Stimulated activated naive CD8-positive, alpha-beta T cell treated with anti-CD3 and anti-CD28 coated beads, Interleukin-15, Interleukin-2, amounts not matched to agents 100 ng/mL and 50 ng/mL, for 24 hours (primary cell): ENCODE measurements at regions not wholly inside any gene's neighbourhood (a gene's known extent, or its start where the extent isn't known, plus 50 kb on each side); places are given as distances from the start of the nearest gene placed in this dataset.

Source experiments
- H3K27ac Mint-ChIP-seq: one replicate; pipeline ENCODE4 v1.8.0; 2021; ENCODE audit warnings: mild to moderate bottlenecking, mixed read lengths
- H3K27me3 Mint-ChIP-seq: one replicate; pipeline ENCODE4 v1.8.0; 2021; ENCODE audit warnings: mixed read lengths
- H3K36me3 Mint-ChIP-seq: one replicate; pipeline ENCODE4 v1.8.0; 2021; ENCODE audit warnings: low read depth, mixed read lengths
- H3K4me1 Mint-ChIP-seq: one replicate; pipeline ENCODE4 v1.8.0; 2021; ENCODE audit warnings: low read depth, mixed read lengths
- H3K4me3 Mint-ChIP-seq: one replicate; pipeline ENCODE4 v1.8.0; 2021; ENCODE audit warnings: mild to moderate bottlenecking, mixed read lengths
- H3K9me3 Mint-ChIP-seq: one replicate; pipeline ENCODE4 v1.8.0; 2021; ENCODE audit warnings: mixed read lengths

- no peaks in the 10 kb centered on the region for H3K9me3 Mint-ChIP-seq
- peaks cover 3% of the 10 kb centered on the region for H3K27me3 Mint-ChIP-seq
- H3K4me1 Mint-ChIP-seq, result no peaks in the 10 kb centered on the region
- no peaks in the 10 kb centered on the region for H3K36me3 Mint-ChIP-seq
- H3K27ac Mint-ChIP-seq, result no peak overlapping the region
- no peak overlapping the region for H3K4me3 Mint-ChIP-seq
Measured at GRCh38 chr1:200281201-200281835, 128.5 kb downstream of the ZNF281 start.

- no peaks in the 10 kb centered on the region for H3K36me3 Mint-ChIP-seq
- H3K4me3 Mint-ChIP-seq, result no peak overlapping the region
- H3K27ac Mint-ChIP-seq, result no peak overlapping the region
- H3K4me1 Mint-ChIP-seq, result no peaks in the 10 kb centered on the region
- H3K9me3 Mint-ChIP-seq, result no peaks in the 10 kb centered on the region
- peaks cover 3% of the 10 kb centered on the region for H3K27me3 Mint-ChIP-seq
Measured at GRCh38 chr1:200279810-200280411, 129.9 kb downstream of the ZNF281 start.

GRCh38 chr1:200275816-200276453, 133.9 kb downstream of the ZNF281 start:
- Mint-ChIP-seq H3K36me3 (no peaks in the 10 kb centered on the region), H3K4me1 (peaks cover 3% of the 10 kb centered on the region), H3K27me3 (peaks cover 3% of the 10 kb centered on the region), H3K4me3 (no peak overlapping the region), H3K27ac (no peak overlapping the region), H3K9me3 (no peaks in the 10 kb centered on the region)

- no peak overlapping the region for H3K4me3 Mint-ChIP-seq
- H3K9me3 Mint-ChIP-seq, result no peaks in the 10 kb centered on the region
Measured at GRCh38 chr1:200275415-200275814, 134.4 kb downstream of the ZNF281 start.

GRCh38 chr1:200274116-200274515, 135.7 kb downstream of the ZNF281 start:
- H3K27ac Mint-ChIP-seq, result no peak overlapping the region
- H3K27me3 Mint-ChIP-seq, result no peaks in the 10 kb centered on the region
- no peaks in the 10 kb centered on the region for H3K9me3 Mint-ChIP-seq
- H3K4me3 Mint-ChIP-seq, result no peak overlapping the region
- H3K4me1 Mint-ChIP-seq, result peaks cover 8% of the 10 kb centered on the region
- H3K36me3 Mint-ChIP-seq, result no peaks in the 10 kb centered on the region

More at GRCh38 chr1:200275415-200275814, 134.4 kb downstream of the ZNF281 start:
- H3K4me1 Mint-ChIP-seq, result peaks cover 3% of the 10 kb centered on the region
- no peak overlapping the region for H3K27ac Mint-ChIP-seq
- H3K36me3 Mint-ChIP-seq, result no peaks in the 10 kb centered on the region
- peaks cover 3% of the 10 kb centered on the region for H3K27me3 Mint-ChIP-seq

GRCh38 chr1:200272481-200273068, 137.3 kb downstream of the ZNF281 start:
- Mint-ChIP-seq H3K4me3 (no peak overlapping the region), H3K27me3 (no peaks in the 10 kb centered on the region), H3K4me1 (peaks cover 8% of the 10 kb centered on the region), H3K27ac (no peak overlapping the region), H3K9me3 (no peaks in the 10 kb centered on the region), H3K36me3 (no peaks in the 10 kb centered on the region)

GRCh38 chr1:200269256-200269655, 140.6 kb downstream of the ZNF281 start:
- H3K4me1 Mint-ChIP-seq, result peaks cover 8% of the 10 kb centered on the region
- no peak overlapping the region for H3K4me3 Mint-ChIP-seq
- no peak overlapping the region for H3K27ac Mint-ChIP-seq
- no peaks in the 10 kb centered on the region for H3K36me3 Mint-ChIP-seq
- no peaks in the 10 kb centered on the region for H3K9me3 Mint-ChIP-seq
- no peaks in the 10 kb centered on the region for H3K27me3 Mint-ChIP-seq

- H3K4me3 Mint-ChIP-seq, result no peak overlapping the region
- no peaks in the 10 kb centered on the region for H3K36me3 Mint-ChIP-seq
- no peaks in the 10 kb centered on the region for H3K27me3 Mint-ChIP-seq
- no peak overlapping the region for H3K27ac Mint-ChIP-seq
- peaks cover 8% of the 10 kb centered on the region for H3K4me1 Mint-ChIP-seq
- no peaks in the 10 kb centered on the region for H3K9me3 Mint-ChIP-seq
Measured at GRCh38 chr1:200267937-200268336, 141.9 kb downstream of the ZNF281 start.

- Mint-ChIP-seq H3K27ac (no peak overlapping the region), H3K9me3 (no peaks in the 10 kb centered on the region), H3K4me3 (no peak overlapping the region), H3K36me3 (no peaks in the 10 kb centered on the region), H3K27me3 (no peaks in the 10 kb centered on the region), H3K4me1 (peaks cover 12% of the 10 kb centered on the region)
Measured at GRCh38 chr1:200267458-200267857, 142.4 kb downstream of the ZNF281 start.

GRCh38 chr1:200266871-200267270, 143.0 kb downstream of the ZNF281 start:
- H3K4me3 Mint-ChIP-seq, result no peak overlapping the region
- no peaks in the 10 kb centered on the region for H3K9me3 Mint-ChIP-seq
- H3K27ac Mint-ChIP-seq, result no peak overlapping the region
- H3K4me1 Mint-ChIP-seq, result peaks cover 16% of the 10 kb centered on the region
- no peaks in the 10 kb centered on the region for H3K36me3 Mint-ChIP-seq
- no peaks in the 10 kb centered on the region for H3K27me3 Mint-ChIP-seq

- Mint-ChIP-seq H3K4me3 (no peak overlapping the region), H3K9me3 (no peaks in the 10 kb centered on the region), H3K36me3 (no peaks in the 10 kb centered on the region), H3K27ac (no peak overlapping the region), H3K27me3 (no peaks in the 10 kb centered on the region), H3K4me1 (peaks cover 16% of the 10 kb centered on the region)
Measured at GRCh38 chr1:200265881-200266280, 144.0 kb downstream of the ZNF281 start.

GRCh38 chr1:200265104-200265503, 144.7 kb downstream of the ZNF281 start:
- H3K27ac Mint-ChIP-seq, result no peak overlapping the region
- no peaks in the 10 kb centered on the region for H3K9me3 Mint-ChIP-seq
- H3K4me1 Mint-ChIP-seq, result peaks cover 16% of the 10 kb centered on the region
- H3K36me3 Mint-ChIP-seq, result no peaks in the 10 kb centered on the region
- H3K27me3 Mint-ChIP-seq, result no peaks in the 10 kb centered on the region
- H3K4me3 Mint-ChIP-seq, result no peak overlapping the region

- Mint-ChIP-seq H3K36me3 (no peaks in the 10 kb centered on the region), H3K9me3 (no peaks in the 10 kb centered on the region), H3K27ac (no peak overlapping the region), H3K27me3 (no peaks in the 10 kb centered on the region), H3K4me3 (no peak overlapping the region), H3K4me1 (peaks cover 11% of the 10 kb centered on the region)
Measured at GRCh38 chr1:200263203-200263602, 146.6 kb downstream of the ZNF281 start.

- Mint-ChIP-seq H3K4me1 (peaks cover 11% of the 10 kb centered on the region), H3K27me3 (no peaks in the 10 kb centered on the region), H3K9me3 (no peaks in the 10 kb centered on the region), H3K4me3 (no peak overlapping the region), H3K36me3 (no peaks in the 10 kb centered on the region), H3K27ac (no peak overlapping the region)
Measured at GRCh38 chr1:200262326-200262965, 147.4 kb downstream of the ZNF281 start.
